GM21723 (cell line): ENCODE measurements at regions not wholly inside any gene's neighbourhood (a gene's known extent, or its start where the extent isn't known, plus 50 kb on each side); places are given as distances from the start of the nearest gene placed in this dataset.

Experiments
- ATAC-seq: cut with Tn5 transposase; IDR thresholded peaks from one replicate; pipeline ENCODE4 v1.9.1; 2021; ENCODE audit warnings: mild to moderate bottlenecking, moderate library complexity; ENCODE audit not compliant: unreplicated experiment

DNA sequence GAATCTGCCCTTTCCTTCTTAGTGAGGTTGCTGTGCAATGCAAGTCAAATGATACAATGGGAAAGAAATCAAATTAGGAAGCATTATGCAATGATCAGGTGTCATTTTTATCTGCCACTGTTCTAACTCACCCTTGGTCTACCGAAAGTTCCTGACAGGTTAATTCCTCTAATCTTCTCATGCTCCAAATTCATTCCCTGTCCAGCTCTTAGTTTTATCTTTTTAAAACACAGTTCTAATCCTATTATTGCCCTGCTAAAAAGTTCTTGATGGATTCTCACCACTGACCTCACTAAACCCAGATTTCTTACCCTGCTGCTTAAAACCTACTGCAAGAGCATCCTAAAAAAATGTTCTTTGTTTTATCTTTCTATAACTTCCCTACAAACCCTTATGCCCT is 1000.9 kb downstream of the CDH18 start:
- ATAC-seq = no peak

DNA sequence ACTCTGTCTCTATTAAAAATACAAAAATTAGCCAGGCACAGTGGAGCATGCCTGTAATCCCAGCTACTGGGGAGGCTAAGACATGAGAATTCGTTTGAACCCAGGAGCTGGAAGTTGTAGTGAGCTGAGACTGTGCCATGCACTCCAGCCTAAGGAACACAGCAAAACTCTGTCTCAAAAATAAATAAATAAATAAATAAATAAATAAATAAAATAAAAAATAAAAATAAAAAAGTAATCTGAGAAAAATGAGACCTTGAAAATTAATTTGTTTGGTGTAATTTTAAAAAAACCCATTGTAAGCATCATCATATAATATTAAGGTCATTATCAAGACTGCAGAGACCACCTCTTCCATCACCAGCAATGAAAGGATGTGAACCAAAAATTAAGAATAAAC is 997.1 kb downstream of the CDH18 start:
- no peak for ATAC-seq

- no peak for ATAC-seq
Observed at GRCh38 chr5:18992264-18992663, 995.7 kb downstream of the CDH18 start.

DNA sequence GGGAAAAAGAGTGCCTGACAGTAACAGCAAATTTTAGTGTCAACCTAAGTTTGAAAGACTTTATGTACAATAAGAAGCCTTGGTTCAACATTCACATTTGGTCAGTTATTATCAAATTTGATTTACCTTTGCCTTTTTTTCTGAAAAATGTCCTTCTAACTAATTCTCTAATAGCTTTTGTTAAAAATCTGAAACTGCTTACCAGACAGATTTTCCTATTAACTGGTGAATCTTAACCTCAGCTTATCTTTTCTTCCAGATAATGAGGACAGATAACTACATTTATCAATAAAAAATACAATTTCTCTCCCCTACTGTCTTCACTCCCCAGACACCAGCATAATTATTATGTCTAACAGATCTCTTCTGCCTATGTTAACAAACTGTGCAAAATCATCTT is 988.5 kb downstream of the CDH18 start:
- ATAC-seq = no peak

GRCh38 chr5:19001054-19001453 is 986.9 kb downstream of the CDH18 start:
- ATAC-seq = no peak

DNA sequence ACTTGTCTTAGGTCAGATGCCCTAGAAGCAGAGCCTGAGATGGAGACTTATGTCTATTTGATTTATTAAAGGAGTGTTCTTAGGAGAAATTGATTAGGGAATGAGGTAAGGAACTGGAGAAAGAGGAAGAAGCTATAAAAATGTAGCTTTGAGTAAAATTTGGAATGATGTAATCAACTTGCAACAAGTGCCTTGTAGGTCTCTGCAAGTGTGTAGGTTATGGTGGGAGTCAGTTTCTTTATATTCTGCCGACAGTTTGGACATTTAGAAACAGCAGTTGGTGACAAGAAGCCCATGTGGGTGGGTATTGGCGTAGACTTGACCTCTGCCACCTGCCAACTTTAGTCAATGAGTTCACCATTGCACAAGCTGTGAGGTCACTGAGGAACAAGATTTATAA is 986.5 kb downstream of the CDH18 start:
- ATAC-seq = no peak

DNA sequence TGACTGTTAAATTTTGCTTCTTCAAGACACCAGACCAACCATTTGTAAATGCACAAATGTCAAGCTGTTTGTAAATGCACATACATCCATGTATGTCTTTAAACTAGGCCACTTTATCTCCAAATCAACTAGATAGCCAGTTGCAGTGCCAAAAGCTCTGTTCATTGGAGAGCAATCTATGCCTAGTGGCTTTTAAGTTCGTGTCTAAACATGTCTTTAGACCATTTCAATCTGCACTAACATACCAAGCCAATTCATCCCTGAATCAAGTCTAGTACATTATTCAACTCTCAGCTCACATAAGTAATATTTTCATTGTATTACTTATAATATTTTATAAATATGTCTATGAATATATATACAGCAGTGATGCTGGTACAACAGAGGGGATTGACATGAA is 985.9 kb downstream of the CDH18 start:
- ATAC-seq = no peak

DNA sequence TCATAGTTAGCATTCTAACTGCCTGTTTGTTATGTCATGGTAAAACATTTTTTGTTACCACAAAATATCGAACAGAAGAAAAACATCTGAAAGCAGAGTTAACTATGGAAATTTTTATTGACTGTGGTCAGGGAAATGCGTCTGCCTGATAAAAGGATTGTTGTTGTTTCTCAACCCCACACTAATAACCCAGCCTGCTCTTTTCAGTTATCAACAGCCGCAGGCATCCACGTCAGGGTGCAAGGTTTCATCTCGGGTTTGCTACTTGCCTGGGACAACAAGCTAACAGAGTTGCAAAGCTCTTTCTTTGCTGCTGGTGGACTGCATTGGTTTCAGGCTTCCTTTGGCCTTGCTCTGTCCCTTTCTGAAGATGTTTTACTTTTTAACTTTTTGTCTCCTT is 969.2 kb downstream of the CDH18 start:
- no peak for ATAC-seq

- ATAC-seq = no peak
Observed at GRCh38 chr5:19031491-19031890, 956.5 kb downstream of the CDH18 start.

GRCh38 chr5:19035816-19036215 is 952.2 kb downstream of the CDH18 start:
- no peak for ATAC-seq

DNA sequence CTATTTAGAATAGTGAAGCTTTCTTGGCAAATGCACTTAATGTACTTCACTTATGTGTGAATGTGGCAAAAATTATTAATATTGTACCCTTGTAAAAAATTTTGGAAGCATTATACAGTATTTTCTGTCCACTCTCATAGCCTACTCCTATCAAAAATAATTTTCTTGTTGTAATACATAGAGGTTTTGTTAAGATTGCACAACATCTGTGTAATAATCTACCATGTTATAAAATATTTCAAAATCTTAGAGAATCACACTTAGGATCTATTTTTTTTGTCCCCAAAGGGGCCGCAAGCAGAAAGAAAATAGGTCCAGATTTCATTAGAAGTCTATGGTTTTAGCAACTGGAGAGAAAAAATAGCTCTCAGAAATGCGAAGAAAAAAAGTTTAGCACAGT is 945.9 kb downstream of the CDH18 start:
- ATAC-seq = no peak

GRCh38 chr5:19044311-19044710 is 943.7 kb downstream of the CDH18 start:
- ATAC-seq = no peak

DNA sequence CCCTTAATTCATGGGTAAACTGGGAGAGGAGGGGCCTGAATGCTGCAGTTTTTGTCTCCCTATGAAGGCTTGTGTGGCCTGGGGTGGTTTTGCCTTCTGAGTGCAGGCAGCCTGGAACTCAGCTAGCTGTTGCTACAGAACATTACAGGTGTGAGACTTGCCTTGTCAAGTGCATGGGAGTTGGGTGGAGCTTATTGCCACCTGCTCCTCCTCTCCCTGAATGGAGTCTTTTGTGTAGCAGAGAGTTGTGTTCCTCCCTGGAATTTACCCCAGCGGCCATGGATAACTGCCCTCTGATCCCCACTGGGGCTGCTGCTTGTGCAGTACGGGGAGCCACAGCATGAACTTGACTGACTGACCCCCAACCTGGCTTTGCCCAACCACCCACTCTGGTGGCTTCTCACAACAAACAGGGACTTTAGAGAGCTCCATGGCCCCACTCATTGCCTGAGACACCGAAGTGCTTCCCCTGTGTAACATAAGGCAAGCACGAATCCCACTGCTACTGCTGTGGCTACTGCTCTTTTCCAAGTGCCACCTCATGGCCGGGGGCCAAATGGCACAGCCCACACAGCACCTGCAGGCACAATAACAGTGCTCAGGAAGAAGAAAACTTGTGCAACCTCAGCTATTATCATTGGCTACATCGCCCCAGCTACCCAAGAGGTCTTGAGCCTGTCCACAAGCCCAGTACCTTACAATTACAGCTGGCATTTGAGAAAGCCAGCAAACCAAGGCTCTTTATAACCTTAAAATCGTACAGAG is 942.9 kb downstream of the CDH18 start:
- ATAC-seq = no peak

DNA sequence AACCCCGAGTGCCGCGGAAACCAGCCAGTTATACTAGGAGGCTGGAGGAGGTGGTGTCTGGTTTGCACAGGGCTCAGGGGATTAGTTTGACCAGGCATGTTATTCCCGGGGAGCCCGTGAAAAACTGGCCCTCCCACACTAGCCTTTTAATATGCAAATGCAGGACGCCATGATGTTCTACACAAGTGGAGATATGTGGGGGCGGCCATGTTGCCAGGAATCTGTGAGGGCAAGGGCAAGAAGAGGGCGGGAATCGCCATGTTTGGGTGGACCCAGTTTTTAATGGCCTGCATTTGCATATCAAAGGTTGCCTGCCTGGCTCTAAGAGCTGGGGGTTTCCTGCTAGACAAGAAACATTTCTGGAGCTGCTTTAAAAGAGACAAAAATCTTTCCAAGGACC is 940.7 kb downstream of the CDH18 start:
- no peak for ATAC-seq

DNA sequence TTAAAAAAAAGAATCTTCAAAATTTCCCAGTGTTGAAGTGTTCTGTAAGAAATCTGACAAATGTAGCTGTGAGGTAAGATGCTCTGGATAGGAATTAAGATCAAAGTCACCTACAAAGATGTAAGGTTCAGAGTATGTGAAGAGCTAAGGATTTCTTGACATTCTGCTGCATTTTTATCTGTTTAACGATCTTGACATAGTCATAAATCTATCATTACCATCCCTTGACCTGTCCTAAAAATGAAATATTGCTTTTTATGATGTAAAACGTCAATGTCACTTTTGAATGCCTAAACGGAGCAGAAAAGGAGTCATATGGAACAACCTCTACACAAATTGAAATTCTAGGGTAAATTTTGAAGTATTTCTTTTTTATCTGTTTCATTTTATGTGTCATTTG is 939.3 kb downstream of the CDH18 start:
- ATAC-seq = no peak

- ATAC-seq = no peak
Observed at GRCh38 chr5:19058216-19058615, 929.8 kb downstream of the CDH18 start.

DNA sequence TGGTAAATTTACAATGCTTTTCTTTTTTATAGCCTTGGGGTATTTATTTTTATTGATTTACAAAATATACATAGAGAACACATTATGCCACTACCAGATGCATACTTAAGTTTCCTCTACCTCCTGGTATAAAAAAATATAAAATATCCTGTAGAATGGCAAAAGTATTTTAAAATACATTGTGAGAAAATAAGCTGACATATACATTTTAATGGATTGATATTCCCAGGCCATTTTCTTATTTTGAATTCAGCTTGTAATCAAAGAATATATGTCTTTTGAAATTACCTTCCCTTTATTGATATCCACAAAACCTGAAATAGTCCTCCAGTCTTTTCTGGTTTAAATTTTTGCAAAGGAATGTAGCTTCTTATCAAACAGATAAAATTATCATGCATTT is 923.9 kb downstream of the CDH18 start:
- no peak for ATAC-seq

- ATAC-seq = no peak
Observed at GRCh38 chr5:19067741-19068140, 920.3 kb downstream of the CDH18 start.

- ATAC-seq = no peak
Observed at GRCh38 chr5:19098434-19098833, 889.6 kb downstream of the CDH18 start.

DNA sequence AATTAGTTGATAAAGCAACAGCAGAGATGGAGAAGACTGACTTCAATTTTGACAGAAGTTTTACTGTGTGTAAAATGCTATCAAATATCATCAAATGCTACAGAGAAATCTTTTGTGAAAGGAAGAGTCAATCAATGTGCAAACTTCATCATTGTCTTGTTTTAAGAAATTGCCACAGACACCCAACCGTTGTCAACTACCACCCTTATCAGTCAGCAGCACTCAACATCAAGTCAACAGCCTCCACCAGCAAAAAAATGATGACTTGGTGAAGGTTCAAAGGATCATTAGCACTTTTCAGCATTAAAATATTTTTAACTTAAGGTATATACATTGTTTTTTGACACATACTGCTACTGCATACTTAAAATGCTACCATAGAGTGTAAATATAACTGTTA is 888.8 kb downstream of the CDH18 start:
- ATAC-seq = no peak

DNA sequence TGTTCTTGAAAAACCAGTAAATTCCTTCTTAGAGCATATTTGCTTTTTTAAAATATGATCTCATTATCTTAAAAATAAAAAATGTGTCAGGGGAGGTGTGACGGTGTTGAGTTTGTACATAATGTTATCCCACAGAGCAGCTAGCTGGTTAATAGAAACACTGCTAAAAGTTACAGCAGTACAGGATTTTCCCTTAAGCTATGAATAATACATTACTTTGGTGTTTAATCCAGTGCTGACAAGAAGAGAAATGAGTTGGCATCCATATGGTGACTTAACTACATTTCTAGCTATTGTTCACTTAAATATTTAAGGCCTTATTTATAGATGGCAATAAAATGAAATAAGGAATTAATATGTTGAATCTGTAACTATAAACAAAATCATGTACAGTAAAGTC is 883.1 kb downstream of the CDH18 start:
- no peak for ATAC-seq

GRCh38 chr5:19122923-19123322 is 865.1 kb downstream of the CDH18 start:
- no peak for ATAC-seq

GRCh38 chr5:19125956-19126713 is 861.9 kb downstream of the CDH18 start:
- ATAC-seq = no peak
